IPS-NIHi7 (cell line): ENCODE measurements at regions not wholly inside any gene's neighbourhood (a gene's known extent, or its start where the extent isn't known, plus 50 kb on each side); places are given as distances from the start of the nearest gene placed in this dataset.
"Not testable (repeated sequence)": the region's sequence is repeated elsewhere in the genome, so short reads cannot be mapped to it uniquely, and the experiment has no call there.

Experiments
- DNase-seq: peaks from one replicate; pipeline ENCODE4 v3.0.0; 2012; ENCODE audit warnings: mixed read lengths; ENCODE audit errors: extremely low spot score

DNA sequence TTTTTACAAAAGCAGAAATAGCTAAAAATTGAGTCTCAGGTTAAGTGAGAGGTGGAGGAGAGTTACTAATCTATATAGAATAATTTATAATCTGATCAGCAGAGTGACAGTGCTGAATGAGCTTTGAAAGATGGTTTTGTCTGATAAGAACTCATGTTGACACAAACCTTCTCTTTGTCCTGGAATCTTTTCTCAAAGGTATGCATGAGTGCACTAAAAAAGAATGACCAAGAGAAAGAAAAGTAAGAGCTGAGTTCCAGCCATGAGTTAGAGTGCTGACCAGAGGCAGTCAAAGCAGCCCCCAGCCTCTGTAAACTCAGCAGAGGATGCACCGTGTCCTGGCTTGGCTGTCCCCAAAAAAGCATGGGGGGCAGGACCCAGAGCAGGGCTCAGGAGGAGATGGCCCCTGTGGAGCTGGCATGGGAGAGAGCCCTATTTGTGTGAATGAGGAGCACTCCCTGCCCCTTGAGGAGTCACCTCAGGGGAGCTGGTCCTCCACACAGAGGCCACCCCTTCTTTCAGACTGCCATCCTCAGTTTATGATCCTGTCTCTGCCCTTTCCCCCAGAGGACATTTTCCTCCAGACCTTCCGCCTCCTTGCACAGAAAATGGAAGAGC, 129.8 kb downstream of the SEC23A start:
- DNase-seq = no peak

GRCh38 chr14:38972511-38972910, 130.5 kb downstream of the SEC23A start:
- DNase-seq = no peak

GRCh38 chr14:38971258-38971921, 131.6 kb downstream of the SEC23A start:
- no peak for DNase-seq

DNA sequence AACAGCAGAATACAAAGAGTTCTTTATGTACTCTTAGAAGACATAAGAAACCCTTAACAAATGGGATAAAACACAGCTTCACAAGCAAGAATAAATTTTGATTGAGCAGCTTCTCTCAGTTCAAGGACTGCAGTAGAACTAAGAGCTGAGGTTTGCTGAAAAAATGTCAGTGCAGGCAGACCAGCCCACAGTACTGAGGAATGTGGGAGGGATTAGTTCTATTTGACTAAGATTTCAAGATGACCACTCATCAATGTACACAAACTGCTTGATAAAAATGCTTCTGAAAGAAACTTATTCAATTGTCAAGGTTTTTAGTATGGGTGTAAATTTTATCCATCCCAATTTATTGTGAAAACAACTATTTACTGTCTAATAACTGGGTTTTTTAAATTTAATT, 138.4 kb downstream of the SEC23A start:
- no peak for DNase-seq

DNA sequence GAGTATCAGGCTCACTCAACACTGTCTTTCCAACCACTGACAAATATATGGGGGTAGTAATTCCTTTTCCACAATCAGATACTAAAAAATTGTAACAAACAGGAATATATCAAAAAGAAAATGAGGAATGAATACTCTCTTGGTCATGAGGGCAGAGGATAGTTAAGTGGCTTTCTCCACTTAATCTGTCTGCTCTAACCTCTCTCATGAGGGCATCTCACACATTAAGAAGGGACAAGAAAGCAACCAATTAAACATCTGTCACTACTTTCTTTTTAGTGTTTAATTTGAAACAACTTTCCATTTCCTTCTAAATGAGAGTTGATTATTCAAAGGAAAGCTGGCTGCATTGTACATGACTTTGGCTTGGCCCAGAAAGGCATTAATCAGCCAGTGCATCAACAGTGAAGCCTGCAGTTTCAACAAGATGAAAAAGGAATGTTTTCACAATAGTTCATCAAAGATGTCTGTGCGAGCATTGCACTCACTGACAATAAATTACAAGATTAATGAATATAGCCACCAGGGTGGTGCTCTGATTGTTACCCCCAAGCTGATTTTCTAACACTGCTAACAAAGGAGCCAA, 142.0 kb downstream of the SEC23A start:
- DNase-seq = no peak

GRCh38 chr14:38959021-38959420, 144.0 kb downstream of the SEC23A start:
- no peak for DNase-seq

DNA sequence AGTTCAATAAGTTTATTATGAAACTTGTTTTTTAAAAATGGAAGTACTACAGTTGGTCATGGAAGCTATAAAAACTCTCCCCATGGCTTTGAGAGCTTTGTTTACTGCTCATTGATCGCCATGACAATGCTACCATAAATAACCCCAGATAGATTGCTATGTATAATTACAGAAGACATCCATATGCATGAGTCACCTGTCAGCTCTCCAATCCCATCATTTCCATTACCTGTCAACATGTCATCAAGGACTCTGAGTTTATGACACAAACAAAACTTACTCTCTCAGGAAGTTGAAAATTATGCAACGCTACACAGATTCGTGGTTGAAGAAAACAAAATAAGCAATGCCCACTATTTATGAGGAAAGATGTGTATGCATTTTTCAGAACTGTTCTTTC, 144.4 kb downstream of the SEC23A start:
- no peak for DNase-seq

- DNase-seq = no peak
Observed at GRCh38 chr14:38951451-38951850, 151.6 kb downstream of the SEC23A start.

- DNase-seq = no peak
Observed at GRCh38 chr14:38950676-38951075, 152.4 kb downstream of the SEC23A start.

- DNase-seq = no peak
Observed at GRCh38 chr14:38948576-38948975, 154.5 kb downstream of the SEC23A start.

GRCh38 chr14:38948171-38948570, 154.9 kb downstream of the SEC23A start:
- no peak for DNase-seq

- DNase-seq = no peak
Observed at GRCh38 chr14:38947343-38947742, 155.7 kb downstream of the SEC23A start.

- DNase-seq = no peak
Observed at GRCh38 chr14:38944691-38945090, 158.3 kb downstream of the SEC23A start.

DNA sequence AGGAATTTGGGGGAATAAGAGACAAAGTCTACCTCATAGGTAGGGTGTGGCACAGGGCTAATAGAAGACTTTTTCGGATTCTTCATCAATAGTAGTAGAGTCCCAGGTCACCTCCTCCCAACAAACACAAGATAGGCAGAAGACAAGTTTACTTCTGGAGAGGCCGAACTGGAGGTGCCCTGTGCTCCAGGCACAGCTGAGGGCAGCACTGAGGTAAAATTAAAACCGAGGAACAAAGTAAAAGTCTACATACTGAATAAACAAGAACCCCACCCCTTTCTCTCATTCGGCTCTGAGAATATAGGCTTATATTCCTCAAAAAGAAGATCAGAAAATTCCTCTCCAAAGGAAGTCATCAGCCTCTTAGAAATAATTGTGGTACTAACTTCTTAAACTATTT, 161.5 kb downstream of the SEC23A start:
- peak; percentile 36 for DNase-seq

- not testable (repeated sequence) for DNase-seq
Observed at GRCh38 chr14:38932653-38933000, 170.4 kb downstream of the SEC23A start.

GRCh38 chr14:38931969-38932652, 170.9 kb downstream of the SEC23A start:
- DNase-seq = no peak

DNA sequence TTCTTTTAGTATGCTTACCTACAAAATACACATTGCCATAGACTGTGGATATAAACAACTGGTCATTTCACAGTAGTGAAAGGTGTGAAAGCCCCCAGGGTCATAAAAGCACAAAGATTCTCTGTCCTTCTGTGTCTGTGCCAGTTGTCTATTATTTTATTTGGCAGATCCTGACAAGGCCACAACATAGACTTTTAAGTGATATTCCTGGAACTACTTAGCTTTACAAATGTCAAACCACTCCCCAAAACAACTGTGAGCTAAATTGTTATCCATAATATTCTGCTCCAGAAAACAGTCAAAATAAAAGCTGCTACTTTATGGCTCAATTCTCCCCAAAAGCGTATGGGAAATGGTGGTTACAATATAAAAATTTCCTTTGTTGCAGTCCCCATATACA, 172.1 kb downstream of the SEC23A start:
- DNase-seq = no peak

- no peak for DNase-seq
Observed at GRCh38 chr14:38930022-38930421, 173.0 kb downstream of the SEC23A start.

DNA sequence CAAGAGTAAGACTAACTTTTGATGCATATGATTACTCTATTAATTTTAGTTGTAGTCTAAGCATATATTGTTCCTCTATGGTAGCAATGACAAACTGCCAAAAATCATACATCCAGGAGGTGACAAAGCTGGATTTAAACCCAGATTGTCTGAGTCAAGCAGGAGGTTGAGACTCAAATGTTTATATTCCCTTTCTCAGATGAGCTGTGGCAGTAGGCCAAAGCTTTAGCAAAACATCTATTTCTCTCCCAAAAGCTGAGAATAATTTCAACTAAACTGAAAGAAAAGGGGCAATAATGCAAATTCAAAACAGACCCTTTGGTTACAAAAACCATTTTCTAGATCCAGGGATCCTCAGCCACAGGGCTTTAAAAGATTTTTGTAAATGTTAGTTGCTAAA, 173.6 kb downstream of the SEC23A start:
- no peak for DNase-seq

DNA sequence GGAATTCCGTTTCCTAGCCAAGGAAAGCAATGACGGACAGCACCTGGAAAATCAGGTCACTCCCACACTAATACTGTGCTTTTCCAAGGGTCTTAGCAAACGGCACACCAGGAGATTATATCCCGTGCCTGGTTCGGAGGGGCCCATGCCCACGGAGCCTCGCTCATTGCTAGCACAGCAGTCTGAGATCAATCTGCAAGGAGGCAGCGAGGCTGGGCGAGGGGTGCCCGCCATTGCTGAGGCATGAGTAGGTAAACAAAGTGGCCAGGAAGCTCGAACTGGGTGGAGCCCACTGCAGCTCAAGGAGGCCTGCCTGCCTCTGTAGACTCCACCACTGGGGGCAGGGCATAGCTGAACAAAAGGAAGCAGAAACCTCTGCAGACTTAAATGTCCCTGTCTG, 181.1 kb downstream of the SEC23A start:
- DNase-seq = not testable (repeated sequence)

- DNase-seq = no peak
Observed at GRCh38 chr14:38915125-38915524, 187.9 kb downstream of the SEC23A start.

DNA sequence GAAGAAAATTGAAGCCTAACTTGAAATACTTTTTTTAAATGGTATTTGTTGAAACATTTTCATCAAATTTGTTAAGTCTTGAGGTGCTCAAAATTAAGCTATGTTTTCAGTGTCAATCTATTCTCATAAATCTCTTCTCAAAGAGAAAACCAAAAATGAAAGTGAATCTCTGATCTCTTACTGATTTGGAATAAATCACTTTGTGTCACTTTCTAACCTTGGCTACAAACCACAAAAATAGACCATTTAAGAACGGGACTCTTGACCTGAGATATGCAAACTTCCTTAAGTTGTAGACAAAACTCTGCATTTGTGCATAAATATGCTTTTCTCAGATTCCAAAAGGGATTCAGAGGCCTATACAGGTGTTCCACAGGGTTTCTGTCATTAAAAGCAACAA, 192.9 kb downstream of the SEC23A start:
- no peak for DNase-seq

GRCh38 chr14:38904959-38905358, 198.1 kb downstream of the SEC23A start:
- DNase-seq = no peak
